GM18520 (cell line): ENCODE measurements at regions not wholly inside any gene's neighbourhood (a gene's known extent, or its start where the extent isn't known, plus 50 kb on each side); places are given as distances from the start of the nearest gene placed in this dataset.
"Not testable (repeated sequence)": the region's sequence is repeated elsewhere in the genome, so short reads cannot be mapped to it uniquely, and the experiment has no call there.

Source experiments
- ATAC-seq: cut with Tn5 transposase; IDR thresholded peaks from one replicate; pipeline ENCODE4 v1.9.1; 2021; ENCODE audit not compliant: unreplicated experiment

GRCh38 chr17:14451729-14452191 is 150.9 kb downstream of the HS3ST3B1 start:
- no peak for ATAC-seq

- no peak for ATAC-seq
Observed at GRCh38 chr17:14448818-14449217, 147.9 kb downstream of the HS3ST3B1 start.

GRCh38 chr17:14446825-14447224 is 145.9 kb downstream of the HS3ST3B1 start:
- ATAC-seq, result no peak

GRCh38 chr17:14444915-14445314 is 144.0 kb downstream of the HS3ST3B1 start:
- no peak for ATAC-seq

GRCh38 chr17:14442798-14443528 is 142.1 kb downstream of the HS3ST3B1 start:
- no peak for ATAC-seq

GRCh38 chr17:14437176-14437575 is 136.3 kb downstream of the HS3ST3B1 start:
- ATAC-seq, result no peak

- no peak for ATAC-seq
Observed at GRCh38 chr17:14436266-14436665, 135.4 kb downstream of the HS3ST3B1 start.

- ATAC-seq, result no peak
Observed at GRCh38 chr17:14434506-14434905, 133.6 kb downstream of the HS3ST3B1 start.

- no peak for ATAC-seq
Observed at GRCh38 chr17:14432079-14432478, 131.2 kb downstream of the HS3ST3B1 start.

GRCh38 chr17:14429084-14429483 is 128.2 kb downstream of the HS3ST3B1 start:
- ATAC-seq, result no peak

- ATAC-seq, result no peak
Observed at GRCh38 chr17:14428648-14429029, 127.8 kb downstream of the HS3ST3B1 start.

- ATAC-seq, result peak; percentile 93
Observed at GRCh38 chr17:14427900-14428647, 127.2 kb downstream of the HS3ST3B1 start.

- ATAC-seq, result not testable (repeated sequence)
Observed at GRCh38 chr17:14423156-14423555, 122.3 kb downstream of the HS3ST3B1 start.

- ATAC-seq, result no peak
Observed at GRCh38 chr17:14417336-14417735, 116.5 kb downstream of the HS3ST3B1 start.

- ATAC-seq, result no peak
Observed at GRCh38 chr17:14409292-14409691, 108.4 kb downstream of the HS3ST3B1 start.

- ATAC-seq, result no peak
Observed at GRCh38 chr17:14407541-14407940, 106.7 kb downstream of the HS3ST3B1 start.

- ATAC-seq, result no peak
Observed at GRCh38 chr17:14405189-14405588, 104.3 kb downstream of the HS3ST3B1 start.
